ENCODE measurements at regions not wholly inside any gene's neighbourhood (a gene's known extent, or its start where the extent isn't known, plus 50 kb on each side); places are given as distances from the start of the nearest gene placed in this dataset.

- POLR2A ChIA-PET = no interaction called here
- DNase-seq (no peak), ATAC-seq (no peak)
- Mint-ChIP-seq H3K27me3 (peaks cover 0 to 2% (median 0%) of the 10 kb centered on the region in 5 donors), H3K36me3 (no peaks in the 10 kb centered on the region), H3K9me3 (no peaks in the 10 kb centered on the region), H3K27ac (no peak overlapping the region), H3K4me1 (no peaks in the 10 kb centered on the region), H3K4me3 (no peak overlapping the region)
Observed at GRCh38 chr12:22981711-22982110, 356.7 kb downstream of the ETNK1 start.

DNA sequence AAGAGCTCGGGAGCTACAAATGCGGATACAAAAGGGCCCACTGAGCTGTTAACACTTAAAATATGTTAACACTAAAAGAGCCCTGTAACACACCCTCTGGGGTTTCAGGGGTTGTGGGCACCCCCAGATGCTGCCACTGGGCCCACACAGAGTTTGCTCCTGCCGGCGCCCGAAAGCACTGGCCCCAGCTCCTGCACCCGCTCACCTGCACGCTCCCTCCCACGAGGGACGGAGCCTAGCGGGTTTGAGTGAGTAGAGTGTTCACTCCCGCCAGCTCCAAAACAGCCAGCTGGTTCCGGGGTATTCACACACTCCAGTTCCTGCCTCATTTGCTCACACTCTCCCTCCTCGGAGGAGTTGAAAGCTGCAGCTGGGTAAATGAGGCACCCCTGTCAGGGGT, 357.7 kb downstream of the ETNK1 start:
- POLR2A ChIA-PET = no interaction called here
- no peaks in the 10 kb centered on the region for H3K9me3 Mint-ChIP-seq
- peaks cover 0 to 2% (median 0%) of the 10 kb centered on the region in 5 donors for H3K27me3 Mint-ChIP-seq
- H3K27ac Mint-ChIP-seq = no peak overlapping the region
- H3K4me3 Mint-ChIP-seq = no peak overlapping the region
- no peak for DNase-seq
- no peak for ATAC-seq
- no peaks in the 10 kb centered on the region for H3K36me3 Mint-ChIP-seq
- no peaks in the 10 kb centered on the region for H3K4me1 Mint-ChIP-seq

DNA sequence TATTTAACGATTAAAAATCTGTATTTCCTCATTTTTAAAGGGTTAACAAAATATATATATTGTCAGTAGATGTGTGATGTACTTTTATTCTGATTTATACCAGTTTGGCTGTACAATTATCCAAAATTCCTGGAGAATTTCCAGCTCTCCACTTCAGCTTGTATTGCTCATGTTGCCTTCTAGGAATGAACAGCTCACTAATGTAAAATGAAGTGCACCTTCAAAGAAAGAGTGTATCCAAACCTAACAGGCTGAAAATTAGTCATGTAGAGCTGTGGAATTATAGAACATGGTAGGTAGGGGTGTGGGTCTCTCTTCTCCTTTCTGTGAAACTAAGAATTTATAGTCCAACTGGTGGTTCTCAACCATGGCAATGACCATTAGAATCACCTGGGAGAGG, 362.0 kb downstream of the ETNK1 start:
- POLR2A ChIA-PET = no interaction called here
- Mint-ChIP-seq H3K4me1 (no peaks in the 10 kb centered on the region), H3K4me3 (no peak overlapping the region), H3K36me3 (no peaks in the 10 kb centered on the region), H3K27me3 (peaks cover 0 to 5% (median 0%) of the 10 kb centered on the region in 5 donors), H3K27ac (no peak overlapping the region), H3K9me3 (peaks cover 0 to 4% (median 0%) of the 10 kb centered on the region in 9 donors)
- no peak for DNase-seq
- no peak for ATAC-seq

DNA sequence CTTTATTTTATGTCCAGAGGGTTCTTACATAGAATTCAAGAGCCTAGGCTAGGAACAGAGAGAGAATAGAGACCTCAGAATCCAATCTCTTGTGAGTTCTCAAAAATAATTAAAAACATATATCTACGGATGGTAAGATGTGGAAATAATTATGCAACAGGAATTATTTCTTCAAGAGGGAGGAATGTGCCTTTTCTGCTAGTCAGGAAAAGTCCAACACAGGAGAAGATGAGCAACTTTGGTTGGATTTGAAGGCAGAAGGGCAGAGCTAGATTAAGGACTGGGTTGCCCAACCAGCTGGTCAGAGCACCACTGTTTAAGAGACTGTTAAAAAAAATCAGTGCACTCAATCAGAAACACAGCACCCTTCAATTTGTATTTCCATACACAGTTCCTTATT, 365.5 kb downstream of the ETNK1 start:
- POLR2A ChIA-PET = no interaction called here
- DNase-seq (no peak), ATAC-seq (no peak)
- Mint-ChIP-seq H3K27ac (no peak overlapping the region), H3K36me3 (no peaks in the 10 kb centered on the region), H3K9me3 (peaks cover 0 to 4% (median 0%) of the 10 kb centered on the region in 9 donors), H3K4me1 (no peaks in the 10 kb centered on the region), H3K4me3 (no peak overlapping the region), H3K27me3 (peaks cover 0 to 5% (median 0%) of the 10 kb centered on the region in 5 donors)

GRCh38 chr12:22991250-22991844, 366.4 kb downstream of the ETNK1 start:
- Mint-ChIP-seq H3K36me3 (no peaks in the 10 kb centered on the region), H3K27me3 (peaks cover 0 to 5% (median 0%) of the 10 kb centered on the region in 5 donors), H3K4me3 (no peak overlapping the region), H3K9me3 (peaks cover 0 to 4% (median 0%) of the 10 kb centered on the region in 9 donors), H3K4me1 (no peaks in the 10 kb centered on the region), H3K27ac (no peak overlapping the region)
- no peak for DNase-seq
- POLR2A ChIA-PET = no interaction called here
- no peak for ATAC-seq

- peaks cover 0 to 7% (median 0%) of the 10 kb centered on the region in 5 donors for H3K27me3 Mint-ChIP-seq
Observed at GRCh38 chr12:22993609-22994315, 368.8 kb downstream of the ETNK1 start.

GRCh38 chr12:22994316-22994675, 369.3 kb downstream of the ETNK1 start:
- POLR2A ChIA-PET = no interaction called here
- H3K27ac Mint-ChIP-seq = no peak overlapping the region
- peaks cover 0 to 4% (median 0%) of the 10 kb centered on the region in 9 donors for H3K9me3 Mint-ChIP-seq
- H3K4me1 Mint-ChIP-seq = no peaks in the 10 kb centered on the region
- H3K36me3 Mint-ChIP-seq = no peaks in the 10 kb centered on the region
- DNase-seq = no peak
- H3K4me3 Mint-ChIP-seq = no peak overlapping the region
- peaks cover 0 to 7% (median 0%) of the 10 kb centered on the region in 5 donors for H3K27me3 Mint-ChIP-seq
- ATAC-seq = no peak

More at GRCh38 chr12:22993609-22994315, 368.8 kb downstream of the ETNK1 start:
- H3K4me1 Mint-ChIP-seq = no peaks in the 10 kb centered on the region
- POLR2A ChIA-PET = no interaction called here
- H3K36me3 Mint-ChIP-seq = no peaks in the 10 kb centered on the region
- DNase-seq (no peak), ATAC-seq (no peak)
- no peak overlapping the region for H3K4me3 Mint-ChIP-seq
- peaks cover 0 to 4% (median 0%) of the 10 kb centered on the region in 9 donors for H3K9me3 Mint-ChIP-seq
- no peak overlapping the region for H3K27ac Mint-ChIP-seq

GRCh38 chr12:23001487-23001886, 376.5 kb downstream of the ETNK1 start:
- H3K9me3 Mint-ChIP-seq = peaks cover 0 to 6% (median 0%) of the 10 kb centered on the region in 9 donors
- no peak overlapping the region for H3K27ac Mint-ChIP-seq
- ATAC-seq = no peak
- H3K4me3 Mint-ChIP-seq = no peak overlapping the region
- H3K27me3 Mint-ChIP-seq = peaks cover 0 to 7% (median 0%) of the 10 kb centered on the region in 5 donors
- POLR2A ChIA-PET = no interaction called here
- no peaks in the 10 kb centered on the region for H3K36me3 Mint-ChIP-seq
- DNase-seq = no peak
- no peaks in the 10 kb centered on the region for H3K4me1 Mint-ChIP-seq

DNA sequence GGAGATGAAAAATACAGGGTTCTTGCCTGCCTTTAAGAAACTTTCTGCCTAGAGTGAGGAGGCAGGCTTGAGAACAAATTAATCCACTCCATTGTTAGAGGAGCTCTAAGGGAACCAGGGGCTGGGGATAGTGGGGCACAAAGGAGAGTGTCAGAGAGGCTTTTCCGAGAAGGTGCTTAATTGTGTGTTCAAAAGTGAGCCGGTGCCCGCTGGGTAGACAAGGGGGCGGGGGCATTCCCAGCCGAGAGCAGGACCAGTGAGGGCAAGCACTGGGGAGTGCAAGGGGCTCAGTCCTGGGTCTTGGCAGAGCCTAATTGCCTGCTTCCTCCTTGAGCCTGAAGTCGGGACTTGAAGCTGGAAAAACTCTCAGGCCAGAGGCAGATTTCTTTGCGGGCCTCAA, 377.4 kb downstream of the ETNK1 start:
- Mint-ChIP-seq H3K27ac (no peak overlapping the region), H3K27me3 (peaks cover 0 to 7% (median 0%) of the 10 kb centered on the region in 5 donors), H3K9me3 (peaks cover 0 to 6% (median 0%) of the 10 kb centered on the region in 9 donors), H3K4me3 (no peak overlapping the region), H3K4me1 (no peaks in the 10 kb centered on the region), H3K36me3 (no peaks in the 10 kb centered on the region)
- no peak for DNase-seq
- ATAC-seq = no peak
- POLR2A ChIA-PET = no interaction called here

GRCh38 chr12:23004473-23005020, 379.6 kb downstream of the ETNK1 start:
- DNase-seq (no peak), ATAC-seq (no peak)
- Mint-ChIP-seq H3K9me3 (peaks cover 0 to 3% (median 0%) of the 10 kb centered on the region in 9 donors), H3K27me3 (peaks cover 0 to 1% (median 0%) of the 10 kb centered on the region in 5 donors), H3K27ac (no peak overlapping the region), H3K36me3 (no peaks in the 10 kb centered on the region), H3K4me3 (no peak overlapping the region), H3K4me1 (no peaks in the 10 kb centered on the region)
- POLR2A ChIA-PET = no interaction called here

DNA sequence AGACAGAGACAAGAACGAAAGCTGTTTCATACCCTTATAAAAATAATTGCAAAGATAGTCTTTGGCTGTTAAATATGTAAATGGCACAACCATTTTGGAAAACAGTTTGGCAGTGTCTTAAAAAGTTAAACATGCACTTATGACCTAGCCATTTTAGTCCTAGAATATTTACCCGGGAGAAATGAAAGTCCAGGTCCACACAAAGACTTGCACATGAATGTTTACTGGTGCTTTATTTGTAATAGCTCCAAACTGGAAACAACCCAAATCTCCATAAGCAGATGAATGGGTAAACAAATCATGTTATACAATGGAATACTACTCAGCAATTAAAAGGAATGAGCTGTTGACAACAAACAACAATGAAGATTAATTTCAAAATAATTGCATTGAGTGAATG, 380.4 kb downstream of the ETNK1 start:
- peaks cover 0 to 1% (median 0%) of the 10 kb centered on the region in 5 donors for H3K27me3 Mint-ChIP-seq

DNA sequence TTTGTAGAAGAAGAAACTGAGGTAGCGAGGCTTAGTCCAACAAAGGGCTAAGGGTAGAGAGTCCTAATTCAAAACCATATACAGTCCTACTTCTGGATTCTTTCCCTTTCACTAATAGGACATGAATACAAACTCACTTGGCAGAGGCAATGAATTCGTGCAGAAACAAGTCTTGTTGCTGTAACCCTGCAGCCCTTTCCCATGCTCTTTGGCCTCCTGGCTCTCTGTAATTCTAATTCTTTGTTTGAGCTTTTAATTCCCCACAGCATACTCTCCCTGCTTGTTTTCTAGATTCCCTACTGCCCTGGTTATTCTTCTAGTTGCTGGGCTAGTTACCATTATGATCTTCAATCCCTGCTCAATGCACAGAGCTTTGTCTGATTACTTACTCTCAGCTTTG, 381.4 kb downstream of the ETNK1 start:
- ATAC-seq (no peak), DNase-seq (no peak)
- H3K4me1 Mint-ChIP-seq = no peaks in the 10 kb centered on the region
- POLR2A ChIA-PET = no interaction called here
- H3K4me3 Mint-ChIP-seq = no peak overlapping the region
- no peak overlapping the region for H3K27ac Mint-ChIP-seq
- peaks cover 0 to 2% (median 0%) of the 10 kb centered on the region in 9 donors for H3K9me3 Mint-ChIP-seq
- no peaks in the 10 kb centered on the region for H3K36me3 Mint-ChIP-seq
- peaks cover 0 to 1% (median 0%) of the 10 kb centered on the region in 5 donors for H3K27me3 Mint-ChIP-seq

More for the DNA sequence above, 380.4 kb downstream of the ETNK1 start:
- no peaks in the 10 kb centered on the region for H3K36me3 Mint-ChIP-seq
- DNase-seq = no peak
- H3K9me3 Mint-ChIP-seq = peaks cover 0 to 2% (median 0%) of the 10 kb centered on the region in 9 donors
- POLR2A ChIA-PET = no interaction called here
- no peak overlapping the region for H3K4me3 Mint-ChIP-seq
- no peaks in the 10 kb centered on the region for H3K4me1 Mint-ChIP-seq
- no peak overlapping the region for H3K27ac Mint-ChIP-seq
- ATAC-seq = no peak

DNA sequence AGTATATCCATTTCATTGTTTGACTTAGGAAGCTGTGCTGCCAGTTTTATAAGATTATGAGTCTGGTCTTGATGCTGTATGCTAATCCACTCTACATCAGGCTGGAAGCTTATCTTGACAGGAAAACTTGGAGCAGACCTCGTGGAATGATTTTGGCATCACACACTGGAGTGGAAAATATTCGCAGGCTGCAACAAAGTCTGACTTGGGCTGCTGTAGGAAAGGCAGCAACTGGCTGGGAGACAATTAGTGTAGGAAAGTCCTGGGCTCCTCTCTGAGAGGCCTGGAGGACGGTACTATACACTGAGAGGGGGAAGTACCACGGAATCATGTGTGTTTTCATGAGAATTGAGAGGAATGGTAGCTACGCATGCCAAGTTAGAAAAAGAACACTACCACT, 383.7 kb downstream of the ETNK1 start:
- POLR2A ChIA-PET = no interaction called here
- ATAC-seq = no peak
- Mint-ChIP-seq H3K27me3 (peaks cover 0 to 1% (median 0%) of the 10 kb centered on the region in 5 donors), H3K27ac (no peak overlapping the region), H3K9me3 (peaks cover 0 to 7% (median 4%) of the 10 kb centered on the region in 9 donors), H3K4me1 (no peaks in the 10 kb centered on the region), H3K36me3 (no peaks in the 10 kb centered on the region), H3K4me3 (no peak overlapping the region)
- no peak for DNase-seq
